Neural cell (in vitro differentiated cells): ENCODE measurements at regions not wholly inside any gene's neighbourhood (a gene's known extent, or its start where the extent isn't known, plus 50 kb on each side); places are given as distances from the start of the nearest gene placed in this dataset.
A peak's percentile ranks its signal among the peaks of the same experiment; 100 is the strongest.

Experiments used
- H2AFZ ChIP-seq: fragments of 200-600, 300-800 bp; sonication (generic), shearing (Covaris generic); 2 replicates; pipeline ENCODE4 v1.6.0; 2014; ENCODE audit warnings: low read depth, mild to moderate bottlenecking, antibody characterized with exemption, low read length, moderate library complexity
- H3F3A ChIP-seq: fragments of 200-600 bp; shearing (Covaris generic); 2 replicates; pipeline ENCODE4 v1.6.1; 2016; ENCODE audit warnings: mild to moderate bottlenecking, moderate library complexity, mixed read lengths, antibody characterized with exemption, low read length; ENCODE audit not compliant: insufficient read depth, poor library complexity, severe bottlenecking
- H3K27ac ChIP-seq: fragments of 200-600, 300-800 bp; sonication (generic), shearing (Covaris generic); 2 replicates; pipeline ENCODE4 v1.5.1; 2014; ENCODE audit warnings: mild to moderate bottlenecking, low read length, moderate library complexity
- H3K27me3 ChIP-seq: fragments of 300-800, 200-600 bp; sonication (generic), shearing (Covaris generic); 2 replicates; pipeline ENCODE4 v1.6.0; 2014; ENCODE audit warnings: mild to moderate bottlenecking, low read depth, low read length, moderate library complexity; ENCODE audit not compliant: insufficient read depth
- H3K36me3 ChIP-seq: fragments of 300-800, 200-600 bp; sonication (generic), shearing (Covaris generic); 2 replicates; pipeline ENCODE4 v1.5.1; 2014; ENCODE audit warnings: mild to moderate bottlenecking, antibody characterized with exemption, low read length, moderate library complexity; ENCODE audit not compliant: insufficient read depth
- H3K4me2 ChIP-seq: fragments of 300-800, 200-600 bp; sonication (generic), shearing (Covaris generic); 2 replicates; pipeline ENCODE4 v1.6.0; 2014; ENCODE audit warnings: mild to moderate bottlenecking, low read length
- H3K4me3 ChIP-seq: fragments of 300-800, 200-600 bp; sonication (generic), shearing (Covaris generic); 2 replicates; pipeline ENCODE4 v1.5.1; 2014; ENCODE audit warnings: mild to moderate bottlenecking, low read length, moderate library complexity
- H3K79me2 ChIP-seq: fragments of 200-600 bp; shearing (Covaris generic); replicated peaks from 2 replicates; pipeline ENCODE4 v1.6.0; 2014; ENCODE audit warnings: mild to moderate bottlenecking, low read length, moderate library complexity; ENCODE audit not compliant: insufficient read depth
- H3K9ac ChIP-seq: fragments of 300-800, 200-600 bp; sonication (generic), shearing (Covaris generic); 2 replicates; pipeline ENCODE4 v1.6.1; 2016; ENCODE audit warnings: mild to moderate bottlenecking, low read length, mixed read lengths
- H3K9me2 ChIP-seq: fragments of 200-600 bp; shearing (Covaris generic); 2 replicates; pipeline ENCODE4 v1.6.1; 2016; ENCODE audit warnings: mild to moderate bottlenecking, low read length, mixed read lengths; ENCODE audit not compliant: insufficient read depth
- H3K9me3 ChIP-seq: fragments of 200-600, 300-800 bp; sonication (generic), shearing (Covaris generic); 2 replicates; pipeline ENCODE4 v1.6.1; 2016; ENCODE audit warnings: mild to moderate bottlenecking, mixed run types, low read length, moderate library complexity, mixed read lengths
- H4K20me1 ChIP-seq: fragments of 200-600 bp; shearing (Covaris generic); 2 replicates; pipeline ENCODE4 v1.6.1; 2016; ENCODE audit warnings: mild to moderate bottlenecking, mixed run types; ENCODE audit not compliant: insufficient read depth
- EP300 ChIP-seq: fragments of 450-650 bp; conservative IDR thresholded peaks from 2 replicates; pipeline ENCODE4 v1.6.1; 2014; ENCODE audit warnings: antibody characterized with exemption, mild to moderate bottlenecking, moderate library complexity; ENCODE audit not compliant: poor library complexity, severe bottlenecking
- EZH2 ChIP-seq: fragments of 200-600, 300-800 bp; shearing (Covaris generic), sonication (generic); IDR thresholded peaks from 2 replicates; pipeline ENCODE4 v1.6.1; 2014; ENCODE audit warnings: antibody characterized with exemption, low read length, borderline replicate concordance, mild to moderate bottlenecking; ENCODE audit not compliant: insufficient read depth, poor library complexity, severe bottlenecking
- MXI1 ChIP-seq: fragments of 450-650 bp; conservative IDR thresholded peaks from 2 replicates; pipeline ENCODE4 v1.6.1; 2014; ENCODE audit warnings: antibody characterized with exemption, mild to moderate bottlenecking; ENCODE audit not compliant: poor library complexity, severe bottlenecking
- POLR2AphosphoS5 ChIP-seq: IDR thresholded peaks from 2 replicates; pipeline ENCODE4 v1.6.1; 2012
- RAD21 ChIP-seq: fragments of 450-650 bp; conservative IDR thresholded peaks from 2 replicates; pipeline ENCODE4 v1.6.1; 2014; ENCODE audit warnings: antibody characterized with exemption, mild to moderate bottlenecking, moderate library complexity
- REST ChIP-seq: IDR thresholded peaks from 2 replicates; pipeline ENCODE4 v1.6.1; 2012; ENCODE audit warnings: borderline replicate concordance
- SMC3 ChIP-seq: fragments of 450-650 bp; conservative IDR thresholded peaks from 2 replicates; pipeline ENCODE4 v1.6.1; 2014; ENCODE audit warnings: antibody characterized with exemption, mild to moderate bottlenecking, moderate library complexity; ENCODE audit not compliant: poor library complexity
- TAF1 ChIP-seq: IDR thresholded peaks from 2 replicates; pipeline ENCODE4 v1.6.1; 2012; ENCODE audit warnings: low read depth
- TF ChIP-seq, protein P1 (sequence below): fragments of 450-650 bp; IDR thresholded peaks from 2 replicates; pipeline ENCODE4 v1.5.1; 2014; ENCODE audit warnings: antibody characterized with exemption, mild to moderate bottlenecking, moderate library complexity; ENCODE audit not compliant: poor library complexity, severe bottlenecking

GRCh38 chr2:204060841-204061240 lies 124.3 kb downstream of the ICOS start:
- Histone ChIP-seq H4K20me1 (no peaks in the 10 kb centered on the region), H3K9me2 (no peaks in the 10 kb centered on the region), H3K79me2 (no peaks in the 10 kb centered on the region), H3K4me2 (no peak overlapping the region), H3K9me3 (no peaks in the 10 kb centered on the region), H3K4me3 (no peak overlapping the region), H3K27me3 (no peaks in the 10 kb centered on the region), H3K9ac (no peak overlapping the region), H2AFZ (no peak overlapping the region), H3F3A (no peaks in the 10 kb centered on the region), H3K36me3 (no peaks in the 10 kb centered on the region), H3K27ac (no peak overlapping the region)
- no peak for TF ChIP-seq EZH2
- TF ChIP-seq, protein P1, sequence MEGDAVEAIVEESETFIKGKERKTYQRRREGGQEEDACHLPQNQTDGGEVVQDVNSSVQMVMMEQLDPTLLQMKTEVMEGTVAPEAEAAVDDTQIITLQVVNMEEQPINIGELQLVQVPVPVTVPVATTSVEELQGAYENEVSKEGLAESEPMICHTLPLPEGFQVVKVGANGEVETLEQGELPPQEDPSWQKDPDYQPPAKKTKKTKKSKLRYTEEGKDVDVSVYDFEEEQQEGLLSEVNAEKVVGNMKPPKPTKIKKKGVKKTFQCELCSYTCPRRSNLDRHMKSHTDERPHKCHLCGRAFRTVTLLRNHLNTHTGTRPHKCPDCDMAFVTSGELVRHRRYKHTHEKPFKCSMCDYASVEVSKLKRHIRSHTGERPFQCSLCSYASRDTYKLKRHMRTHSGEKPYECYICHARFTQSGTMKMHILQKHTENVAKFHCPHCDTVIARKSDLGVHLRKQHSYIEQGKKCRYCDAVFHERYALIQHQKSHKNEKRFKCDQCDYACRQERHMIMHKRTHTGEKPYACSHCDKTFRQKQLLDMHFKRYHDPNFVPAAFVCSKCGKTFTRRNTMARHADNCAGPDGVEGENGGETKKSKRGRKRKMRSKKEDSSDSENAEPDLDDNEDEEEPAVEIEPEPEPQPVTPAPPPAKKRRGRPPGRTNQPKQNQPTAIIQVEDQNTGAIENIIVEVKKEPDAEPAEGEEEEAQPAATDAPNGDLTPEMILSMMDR: no peak
- no peak for TF ChIP-seq RAD21
- no peak for TF ChIP-seq REST
- no peak for TF ChIP-seq TAF1
- TF ChIP-seq MXI1: no peak
- no peak for TF ChIP-seq SMC3
- TF ChIP-seq POLR2AphosphoS5: no peak

DNA sequence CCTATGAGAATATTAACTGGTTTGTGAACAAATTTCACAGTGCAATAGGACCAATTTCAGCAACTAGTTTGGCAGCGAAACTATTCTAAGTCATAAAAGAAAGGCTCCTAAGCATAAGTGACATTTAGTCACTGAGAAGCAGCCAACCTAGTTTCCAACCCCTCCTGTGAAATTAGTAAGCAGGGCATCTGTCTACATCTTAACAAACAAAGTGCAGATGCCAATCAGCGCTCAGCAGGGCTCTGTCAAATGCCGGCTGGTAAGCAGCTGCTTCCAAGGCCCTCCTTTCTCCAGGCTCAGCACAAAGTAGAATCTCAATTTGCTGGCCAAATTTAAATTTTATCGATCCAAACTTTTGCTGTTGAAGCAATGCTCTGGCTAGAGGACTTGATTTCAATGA lies 124.7 kb downstream of the ICOS start:
- TF ChIP-seq, protein P1: no peak
- TF ChIP-seq SMC3 (no peak), RAD21 (no peak), POLR2AphosphoS5 (peak; percentile 22), EP300 (peak; percentile 21), REST (no peak)
- Histone ChIP-seq H3K9me3 (no peaks in the 10 kb centered on the region), H3K36me3 (no peaks in the 10 kb centered on the region), H3K9ac (no peak overlapping the region), H4K20me1 (no peaks in the 10 kb centered on the region), H3K9me2 (no peaks in the 10 kb centered on the region), H3K4me2 (no peak overlapping the region), H2AFZ (no peak overlapping the region), H3K27ac (no peak overlapping the region), H3K27me3 (no peaks in the 10 kb centered on the region), H3K79me2 (no peaks in the 10 kb centered on the region), H3F3A (no peaks in the 10 kb centered on the region), H3K4me3 (no peak overlapping the region)
